Testis (tissue), 2 donors: ENCODE measurements at regions not wholly inside any gene's neighbourhood (a gene's known extent, or its start where the extent isn't known, plus 50 kb on each side); places are given as distances from the start of the nearest gene placed in this dataset.

Source experiments
- DNase-seq: peaks from one replicate; pipeline ENCODE4 v3.0.0-alpha.2; 2019
- H3K27ac ChIP-seq, 2 donors: fragments of 200-600 bp; sonication (generic); one replicate each; pipeline ENCODE4 v1.5.1; 2019
- H3K27me3 ChIP-seq: fragments of 200-600 bp; sonication (generic); one replicate; pipeline ENCODE4 v1.5.1; 2019
- H3K36me3 ChIP-seq: fragments of 200-600 bp; sonication (generic); one replicate; pipeline ENCODE4 v1.5.1; 2017; ENCODE audit warnings: low read depth; ENCODE audit errors: missing control alignments
- H3K4me1 ChIP-seq: fragments of 200-600 bp; sonication (generic); one replicate; pipeline ENCODE4 v1.5.1; 2019
- H3K4me3 ChIP-seq, 2 donors: fragments of 200-600 bp; sonication (generic); one replicate each; pipeline ENCODE4 v1.5.1; 2017 to 2019
- H3K9me3 ChIP-seq: fragments of 200-600 bp; sonication (generic); one replicate; pipeline ENCODE4 v1.5.1; 2017
- CTCF ChIP-seq, 3 experiments: fragments of 450-650 bp in 2 of 3; fragments of 200-600 bp in 1 of 3; sonication (generic) in 1 of 3; IDR thresholded peaks; one replicate each; pipeline ENCODE4 v1.5.1; 2016 to 2019; ENCODE audit warnings: antibody characterized with exemption in 3 of 3, mild to moderate bottlenecking in 2 of 3, moderate library complexity in 1 of 3
- POLR2A ChIP-seq: fragments of 450-650 bp; IDR thresholded peaks from one replicate; pipeline ENCODE4 v1.6.1; 2017; ENCODE audit warnings: antibody characterized with exemption, mild to moderate bottlenecking, moderate library complexity
- WGBS, 2 donors: methylation state at CpG; one replicate each; pipeline ENCODE4 v1.1.5; 2018; 5-methylcytosine and 5-hydroxymethylcytosine counted together
- intact Hi-C: fragments of 100-400 bp; cut with DNase I; formaldehyde crosslinking; loops from one replicate; pipeline ENCODE4 v1.15.1; 2023; ENCODE audit warnings: low total_unique reads

- H3K4me1 ChIP-seq: no peaks in the 10 kb centered on the region
- H3K9me3 ChIP-seq: no peaks in the 10 kb centered on the region
- intact Hi-C loops: no loop called here
- WGBS, 2 donors: 86 to 96% methylated on average over 3 of the region's 3 CpGs
- no peaks in the 10 kb centered on the region for H3K27me3 ChIP-seq
- TF ChIP-seq POLR2A: no peak
- no peak for TF ChIP-seq CTCF (IDR thresholded peaks at IDR 0.05)
- H3K36me3 ChIP-seq: no peaks in the 10 kb centered on the region
- H3K4me3 ChIP-seq: no peak overlapping the region
- H3K27ac ChIP-seq: no peak overlapping the region
- no peak for DNase-seq
Observed at GRCh38 chr3:161990036-161990435, 493.4 kb downstream of the OTOL1 start.

GRCh38 chr3:161991901-161992540 is 495.4 kb downstream of the OTOL1 start:
- no peak for DNase-seq
- no peak overlapping the region for H3K27ac ChIP-seq
- no peaks in the 10 kb centered on the region for H3K27me3 ChIP-seq
- whole genome bisulfite sequencing, 2 donors: 93 to 94% methylated on average over 4 of the region's 4 CpGs
- no peaks in the 10 kb centered on the region for H3K9me3 ChIP-seq
- H3K4me3 ChIP-seq: no peak overlapping the region
- no peaks in the 10 kb centered on the region for H3K4me1 ChIP-seq
- no peaks in the 10 kb centered on the region for H3K36me3 ChIP-seq
- TF ChIP-seq POLR2A (no peak), CTCF (IDR thresholded peaks at IDR 0.05) (no peak)
- intact Hi-C loops: no loop called here

- no peaks in the 10 kb centered on the region for H3K36me3 ChIP-seq
- H3K4me1 ChIP-seq: no peaks in the 10 kb centered on the region
- TF ChIP-seq CTCF (IDR thresholded peaks at IDR 0.05): no peak
- no peak for TF ChIP-seq POLR2A
- 73 to 78% methylated on average over 2 of the region's 2 CpGs for WGBS, 2 donors
- H3K9me3 ChIP-seq: no peaks in the 10 kb centered on the region
- intact Hi-C loops: no loop called here
- H3K27ac ChIP-seq: no peak overlapping the region
- no peak overlapping the region for H3K4me3 ChIP-seq
- H3K27me3 ChIP-seq: no peaks in the 10 kb centered on the region
- no peak for DNase-seq
Observed at GRCh38 chr3:161999846-162000245, 503.2 kb downstream of the OTOL1 start.

- 64% methylated on average over 2 of the region's 2 CpGs for WGBS, 2 donors
Observed at GRCh38 chr3:162007722-162008121, 511.1 kb downstream of the OTOL1 start.

More at GRCh38 chr3:162007722-162008121, 511.1 kb downstream of the OTOL1 start:
- DNase-seq: no peak
- Histone ChIP-seq H3K36me3 (no peaks in the 10 kb centered on the region), H3K27me3 (no peaks in the 10 kb centered on the region), H3K27ac (no peak overlapping the region), H3K9me3 (no peaks in the 10 kb centered on the region), H3K4me3 (no peak overlapping the region), H3K4me1 (no peaks in the 10 kb centered on the region)
- TF ChIP-seq POLR2A (no peak), CTCF (IDR thresholded peaks at IDR 0.05) (no peak)
- intact Hi-C loops: no loop called here
